ENCODE measurements at regions not wholly inside any gene's neighbourhood (a gene's known extent, or its start where the extent isn't known, plus 50 kb on each side); places are given as distances from the start of the nearest gene placed in this dataset.

DNA sequence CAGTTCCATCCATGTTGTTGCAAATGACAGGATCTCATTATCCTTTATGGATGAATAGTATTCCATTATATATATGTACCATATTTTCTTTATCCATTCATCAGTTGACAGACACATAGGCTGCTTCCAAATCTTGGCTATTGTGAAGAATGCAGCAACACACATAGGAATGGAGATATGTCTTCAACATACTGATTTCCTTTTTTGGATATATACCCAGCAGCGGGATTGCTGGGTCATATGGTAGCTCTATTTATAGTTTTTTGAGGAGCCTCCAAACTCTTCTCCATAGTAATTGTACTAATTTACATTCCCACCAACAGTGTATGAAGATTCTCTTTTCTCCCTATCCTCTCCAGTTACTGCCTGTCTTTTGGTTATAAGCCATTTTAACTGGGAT is 383.9 kb upstream of the CHORDC1 start:
- TF ChIP-seq, protein P1, sequence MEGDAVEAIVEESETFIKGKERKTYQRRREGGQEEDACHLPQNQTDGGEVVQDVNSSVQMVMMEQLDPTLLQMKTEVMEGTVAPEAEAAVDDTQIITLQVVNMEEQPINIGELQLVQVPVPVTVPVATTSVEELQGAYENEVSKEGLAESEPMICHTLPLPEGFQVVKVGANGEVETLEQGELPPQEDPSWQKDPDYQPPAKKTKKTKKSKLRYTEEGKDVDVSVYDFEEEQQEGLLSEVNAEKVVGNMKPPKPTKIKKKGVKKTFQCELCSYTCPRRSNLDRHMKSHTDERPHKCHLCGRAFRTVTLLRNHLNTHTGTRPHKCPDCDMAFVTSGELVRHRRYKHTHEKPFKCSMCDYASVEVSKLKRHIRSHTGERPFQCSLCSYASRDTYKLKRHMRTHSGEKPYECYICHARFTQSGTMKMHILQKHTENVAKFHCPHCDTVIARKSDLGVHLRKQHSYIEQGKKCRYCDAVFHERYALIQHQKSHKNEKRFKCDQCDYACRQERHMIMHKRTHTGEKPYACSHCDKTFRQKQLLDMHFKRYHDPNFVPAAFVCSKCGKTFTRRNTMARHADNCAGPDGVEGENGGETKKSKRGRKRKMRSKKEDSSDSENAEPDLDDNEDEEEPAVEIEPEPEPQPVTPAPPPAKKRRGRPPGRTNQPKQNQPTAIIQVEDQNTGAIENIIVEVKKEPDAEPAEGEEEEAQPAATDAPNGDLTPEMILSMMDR (conservative IDR thresholded peaks at IDR 0.05; ENCODE audit: low read depth, low read length): no peak
- TF ChIP-seq EZH2 (IDR thresholded peaks at IDR 0.05; ENCODE audit: low read length, unreplicated experiment) (no peak), EZH2phosphoT487 (IDR thresholded peaks at IDR 0.05; ENCODE audit: borderline replicate concordance, low read length) (no peak)
